H1 (cell line): ENCODE measurements at regions not wholly inside any gene's neighbourhood (a gene's known extent, or its start where the extent isn't known, plus 50 kb on each side); places are given as distances from the start of the nearest gene placed in this dataset.
"Not testable (repeated sequence)": the region's sequence is repeated elsewhere in the genome, so short reads cannot be mapped to it uniquely, and the experiment has no call there.

Source experiments
- ASH2L ChIP-seq: fragments of 200-600, 300-600 bp; sonication (generic); IDR thresholded peaks from one replicate; pipeline ENCODE4 v1.7.1; 2017; ENCODE audit warnings: low read length
- CTBP2 ChIP-seq: IDR thresholded peaks from 2 replicates; pipeline ENCODE4 v1.7.0; 2011; ENCODE audit warnings: borderline replicate concordance, mild to moderate bottlenecking, moderate library complexity, mixed read lengths, low read length; ENCODE audit not compliant: insufficient read depth, insufficient read length
- EZH2 ChIP-seq: fragments of 200-600 bp; sonication (generic); IDR thresholded peaks from 2 replicates; pipeline ENCODE4 v1.7.1; 2012; ENCODE audit warnings: low read depth, mild to moderate bottlenecking, moderate library complexity, low read length, inconsistent platforms; ENCODE audit not compliant: severe bottlenecking
- GABPA ChIP-seq: IDR thresholded peaks from 2 replicates; pipeline ENCODE4 v1.6.1; 2011; ENCODE audit warnings: mild to moderate bottlenecking, low read length, moderate library complexity, borderline replicate concordance; ENCODE audit not compliant: insufficient read depth
- JUN ChIP-seq: IDR thresholded peaks from 2 replicates; pipeline ENCODE4 v1.6.1; 2011; ENCODE audit warnings: low read depth, mild to moderate bottlenecking, improper control_type of control experiment, low read length
- JUND ChIP-seq: IDR thresholded peaks from 2 replicates; pipeline ENCODE4 v1.6.1; 2011; ENCODE audit warnings: mild to moderate bottlenecking, improper control_type of control experiment, low read length
- POLR2A ChIP-seq, 2 experiments: IDR thresholded peaks; 1 replicate in 1 of 2; 2 replicates in 1 of 2; pipeline ENCODE4 v1.6.1; 2011; ENCODE audit warnings: low read depth in 2 of 2, low read length in 2 of 2, mild to moderate bottlenecking in 2 of 2; ENCODE audit errors: control extremely low read depth in 1 of 2
- RBBP5 ChIP-seq: IDR thresholded peaks from 2 replicates; pipeline ENCODE4 v1.7.1; 2012; ENCODE audit warnings: low read depth, mild to moderate bottlenecking, inconsistent platforms, low read length, moderate library complexity, borderline replicate concordance
- RFX5 ChIP-seq: IDR thresholded peaks from 2 replicates; pipeline ENCODE4 v1.6.1; 2011; ENCODE audit warnings: low read depth, low read length, improper control_type of control experiment, borderline replicate concordance
- TAF1 ChIP-seq: IDR thresholded peaks from 2 replicates; pipeline ENCODE4 v1.6.1; 2011; ENCODE audit warnings: mild to moderate bottlenecking, low read depth, low read length
- YY1 ChIP-seq: IDR thresholded peaks from 2 replicates; pipeline ENCODE4 v1.6.1; 2011; ENCODE audit warnings: low read depth, mild to moderate bottlenecking, low read length
- TF ChIP-seq, protein P1 (sequence below), 3 experiments: IDR thresholded peaks; 1 replicate in 2 of 3; 2 replicates in 1 of 3; pipeline versions ENCODE4 v1.5.1 to v1.6.1; 2011; ENCODE audit warnings: low read length in 3 of 3, mild to moderate bottlenecking in 3 of 3, inconsistent platforms in 2 of 3, low read depth in 1 of 3, moderate library complexity in 1 of 3; ENCODE audit not compliant: insufficient read depth in 1 of 3; ENCODE audit errors: control extremely low read depth in 1 of 3

DNA sequence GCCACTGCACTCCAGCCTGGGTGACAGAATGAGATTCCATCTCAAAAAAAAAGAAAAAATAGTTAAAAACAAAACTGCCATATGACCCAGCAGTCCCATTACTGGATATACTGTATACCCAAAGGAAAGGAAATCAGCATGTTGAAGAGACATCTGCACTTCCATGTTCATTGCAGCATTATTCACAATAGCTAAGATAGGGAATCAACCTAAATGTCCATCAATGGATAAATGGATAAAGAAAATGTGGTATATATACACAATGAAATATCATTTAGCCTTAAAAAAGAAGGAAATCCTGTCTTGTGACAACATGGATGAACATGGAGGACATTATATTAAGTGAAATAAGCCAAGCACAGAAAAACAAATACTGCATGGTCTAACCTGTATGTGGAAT lies 160.7 kb downstream of the DUSP6 start:
- not testable (repeated sequence) for TF ChIP-seq RBBP5; POLR2A (IDR thresholded peaks at IDR 0.05; ENCODE audit: control extremely low read depth in 1 of 2, low read depth in 2 of 2, low read length in 2 of 2); GABPA; TAF1; RFX5; CTBP2; EZH2; YY1; JUN; JUND; ASH2L
- TF ChIP-seq, protein P1, sequence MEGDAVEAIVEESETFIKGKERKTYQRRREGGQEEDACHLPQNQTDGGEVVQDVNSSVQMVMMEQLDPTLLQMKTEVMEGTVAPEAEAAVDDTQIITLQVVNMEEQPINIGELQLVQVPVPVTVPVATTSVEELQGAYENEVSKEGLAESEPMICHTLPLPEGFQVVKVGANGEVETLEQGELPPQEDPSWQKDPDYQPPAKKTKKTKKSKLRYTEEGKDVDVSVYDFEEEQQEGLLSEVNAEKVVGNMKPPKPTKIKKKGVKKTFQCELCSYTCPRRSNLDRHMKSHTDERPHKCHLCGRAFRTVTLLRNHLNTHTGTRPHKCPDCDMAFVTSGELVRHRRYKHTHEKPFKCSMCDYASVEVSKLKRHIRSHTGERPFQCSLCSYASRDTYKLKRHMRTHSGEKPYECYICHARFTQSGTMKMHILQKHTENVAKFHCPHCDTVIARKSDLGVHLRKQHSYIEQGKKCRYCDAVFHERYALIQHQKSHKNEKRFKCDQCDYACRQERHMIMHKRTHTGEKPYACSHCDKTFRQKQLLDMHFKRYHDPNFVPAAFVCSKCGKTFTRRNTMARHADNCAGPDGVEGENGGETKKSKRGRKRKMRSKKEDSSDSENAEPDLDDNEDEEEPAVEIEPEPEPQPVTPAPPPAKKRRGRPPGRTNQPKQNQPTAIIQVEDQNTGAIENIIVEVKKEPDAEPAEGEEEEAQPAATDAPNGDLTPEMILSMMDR (IDR thresholded peaks at IDR 0.05; ENCODE audit: control extremely low read depth in 1 of 3, insufficient read depth in 1 of 3, low read depth in 1 of 3, low read length in 3 of 3): not testable (repeated sequence)
